Peyer's patch (tissue), 4 donors: ENCODE measurements at regions not wholly inside any gene's neighbourhood (a gene's known extent, or its start where the extent isn't known, plus 50 kb on each side); places are given as distances from the start of the nearest gene placed in this dataset.

Experiments
- CTCF ChIP-seq, 6 experiments: fragments of 450-650 bp in 4 of 6; fragments of 200-600 bp in 2 of 6; sonication (generic) in 1 of 6; IDR thresholded peaks; one replicate each; pipeline ENCODE4 v1.5.1; 2017 to 2019; ENCODE audit warnings: antibody characterized with exemption in 6 of 6, mild to moderate bottlenecking in 3 of 6, moderate library complexity in 1 of 6
- POLR2A ChIP-seq, 2 donors: fragments of 450-650 bp; IDR thresholded peaks; one replicate each; pipeline ENCODE4 v1.5.1; 2017; ENCODE audit warnings: antibody characterized with exemption in 2 of 2, mild to moderate bottlenecking in 2 of 2, moderate library complexity in 2 of 2

GRCh38 chr9:22241024-22241423, 205.6 kb upstream of the DMRTA1 start:
- TF ChIP-seq CTCF (IDR thresholded peaks at IDR 0.05) (no peak), POLR2A (IDR thresholded peaks at IDR 0.05) (no peak)
